CD4-positive, alpha-beta T cell treated with Interleukin-6 at 100 ng/mL for 8 hours (primary cell): ENCODE measurements at regions not wholly inside any gene's neighbourhood (a gene's known extent, or its start where the extent isn't known, plus 50 kb on each side); places are given as distances from the start of the nearest gene placed in this dataset.
"Not testable (repeated sequence)": the region's sequence is repeated elsewhere in the genome, so short reads cannot be mapped to it uniquely, and the experiment has no call there.

Experiments
- DNase-seq: peaks from one replicate; pipeline ENCODE4 v3.0.0-alpha.2; 2020; ENCODE audit warnings: mixed read lengths, low spot score

GRCh38 chr10:29828440-29828894 lies 193.7 kb upstream of the SVIL start:
- no peak for DNase-seq

GRCh38 chr10:29827512-29827911 lies 192.7 kb upstream of the SVIL start:
- DNase-seq = no peak

- DNase-seq = no peak
These were observed 192.2 kb upstream of the SVIL start for GRCh38 chr10:29826801-29827450.

- DNase-seq = no peak
These were observed 191.4 kb upstream of the SVIL start for GRCh38 chr10:29826221-29826620.

GRCh38 chr10:29823553-29824080 lies 188.8 kb upstream of the SVIL start:
- DNase-seq = no peak

- DNase-seq = no peak
These were observed 186.2 kb upstream of the SVIL start for GRCh38 chr10:29820890-29821461.

DNA sequence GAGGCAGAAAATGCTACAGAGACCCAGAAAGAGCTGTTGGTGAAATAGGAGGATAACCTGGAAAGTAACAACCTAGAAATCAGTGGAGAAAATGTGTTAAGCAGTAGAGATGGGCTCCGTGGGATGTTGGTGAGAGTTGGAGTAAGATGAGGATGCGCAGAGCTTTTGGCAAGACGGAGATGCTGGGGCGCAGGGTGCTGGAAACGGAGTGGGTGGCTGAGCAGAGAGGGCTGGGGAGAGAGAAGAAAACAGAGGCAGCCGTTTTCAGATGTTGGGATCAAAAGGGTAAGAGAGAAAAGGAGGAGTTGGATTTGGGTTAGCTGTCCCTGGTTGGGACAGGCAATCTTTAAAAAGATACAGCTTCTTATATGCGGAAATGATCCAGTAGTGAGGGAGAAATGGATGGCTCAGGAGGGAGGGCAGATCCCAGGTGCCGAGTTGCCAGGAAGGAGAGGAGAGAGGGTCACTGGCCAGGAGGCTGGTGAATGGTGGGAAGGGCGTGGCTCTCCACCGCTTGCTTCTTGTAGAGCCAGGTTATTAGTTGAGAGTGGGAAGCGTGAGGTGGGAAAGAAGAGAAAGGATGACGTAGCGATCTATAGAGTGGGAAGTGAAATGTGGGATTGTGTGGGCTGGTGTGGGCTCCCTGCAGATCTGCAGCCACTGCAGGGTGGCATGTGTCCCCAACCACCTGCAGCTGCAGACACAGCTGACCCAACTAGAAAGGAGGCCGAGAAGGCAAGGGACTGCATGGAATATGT lies 182.2 kb upstream of the SVIL start:
- DNase-seq = no peak

DNA sequence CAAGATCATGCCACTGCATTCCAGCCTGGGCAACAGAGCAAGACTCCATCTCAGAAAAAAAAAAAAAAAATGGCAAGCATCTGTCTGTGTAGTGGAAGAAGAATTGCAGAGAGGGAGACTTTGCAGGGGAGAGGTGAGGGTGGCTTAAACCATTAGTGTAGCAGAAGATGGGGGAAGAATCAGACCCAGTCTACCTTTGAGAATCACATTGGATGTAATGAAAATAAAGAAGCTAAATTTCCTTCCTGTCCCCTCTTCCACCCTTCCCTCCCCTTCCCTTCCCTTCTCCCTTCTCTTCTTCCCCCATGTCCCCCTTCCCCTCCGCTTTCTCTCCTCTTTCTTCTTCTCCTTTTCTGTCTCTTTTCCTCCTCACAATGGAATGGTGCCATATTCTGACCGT lies 180.8 kb upstream of the SVIL start:
- DNase-seq = no peak

DNA sequence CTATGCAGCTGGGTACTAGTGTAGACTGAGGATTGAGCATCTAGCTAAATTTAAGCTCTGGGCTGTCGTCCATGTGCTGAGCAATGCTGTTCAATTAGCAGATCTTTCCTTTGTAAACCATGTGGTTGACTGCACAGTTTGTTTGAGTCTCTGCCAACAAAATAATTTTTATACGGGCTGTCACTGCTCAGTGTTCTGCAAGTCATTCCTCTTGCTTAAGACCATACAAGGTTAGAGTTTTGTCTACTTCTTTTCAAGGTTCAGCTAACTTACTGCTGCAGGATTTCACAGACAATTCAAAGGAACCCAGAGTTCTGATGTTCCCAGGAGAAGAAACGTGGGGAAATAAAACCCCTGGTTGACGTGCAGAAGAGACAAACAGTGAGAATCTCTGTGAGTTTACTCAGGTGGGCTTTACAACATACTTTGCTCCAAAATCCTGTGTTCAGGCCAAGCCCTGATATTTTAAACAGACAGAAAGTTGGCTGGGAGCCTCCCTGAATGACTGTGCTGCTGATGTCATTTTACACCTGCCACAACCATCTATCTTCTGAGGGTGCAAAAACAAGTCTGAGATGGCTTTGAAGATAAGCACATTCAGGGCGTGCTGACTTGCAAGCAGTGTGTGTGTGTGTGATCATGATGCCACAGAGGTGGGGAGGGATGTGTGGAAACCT lies 177.1 kb upstream of the SVIL start:
- no peak for DNase-seq

DNA sequence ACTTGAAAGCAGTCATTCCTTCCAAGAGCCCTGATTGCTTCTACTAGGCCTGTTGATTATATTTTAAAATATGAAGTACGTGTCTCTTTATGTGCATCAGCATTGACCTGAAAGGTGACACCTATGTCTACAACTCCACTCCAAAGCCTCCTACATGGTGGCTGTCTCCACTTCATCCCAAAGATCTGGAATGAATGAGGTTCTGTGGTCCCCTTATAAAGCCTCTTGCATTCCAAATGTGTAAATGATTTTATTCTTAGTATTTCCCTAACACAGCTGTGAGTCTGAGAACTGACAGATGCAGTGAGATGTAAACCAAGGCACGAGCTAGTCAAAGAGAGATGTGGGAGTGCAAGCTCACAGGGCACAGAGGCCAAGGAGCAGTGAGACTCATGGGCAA lies 176.0 kb upstream of the SVIL start:
- DNase-seq = no peak

GRCh38 chr10:29810231-29810630 lies 175.5 kb upstream of the SVIL start:
- not testable (repeated sequence) for DNase-seq

- DNase-seq = no peak
These were observed 174.6 kb upstream of the SVIL start for GRCh38 chr10:29809383-29809782.

DNA sequence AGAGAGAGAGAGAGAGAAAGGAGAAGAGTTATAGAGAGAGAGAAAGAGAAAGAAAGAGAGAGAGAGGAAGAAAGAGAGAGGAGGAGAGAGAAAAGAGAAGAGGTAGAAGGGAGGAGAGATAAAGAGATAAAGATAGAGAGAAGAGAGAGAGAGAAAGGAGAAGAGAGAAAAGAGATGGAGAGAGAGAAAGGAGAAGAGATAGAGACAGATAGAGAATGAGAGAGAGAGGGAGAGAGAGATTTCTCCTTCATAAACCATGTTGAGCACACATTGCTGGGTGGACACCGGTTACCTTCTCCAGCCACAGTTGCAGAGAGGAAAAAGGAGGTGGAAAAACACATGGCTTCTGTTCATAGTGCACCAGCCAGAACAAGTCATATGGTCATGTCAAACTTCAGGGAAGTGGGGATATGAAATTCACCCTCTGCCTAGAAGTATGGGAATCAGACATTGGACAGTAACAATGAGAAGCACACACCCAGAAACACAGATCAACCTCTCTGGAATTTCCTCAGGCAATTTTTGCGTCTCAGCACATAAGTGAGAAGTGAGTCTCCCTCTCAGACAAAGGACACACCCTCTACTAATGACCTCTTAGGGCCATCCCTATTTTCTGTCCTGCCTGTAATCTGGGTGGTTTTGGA lies 172.5 kb upstream of the SVIL start:
- no peak for DNase-seq

- DNase-seq = no peak
These were observed 171.6 kb upstream of the SVIL start for GRCh38 chr10:29806350-29806788.

- no peak for DNase-seq
These were observed 170.5 kb upstream of the SVIL start for GRCh38 chr10:29805134-29805723.

DNA sequence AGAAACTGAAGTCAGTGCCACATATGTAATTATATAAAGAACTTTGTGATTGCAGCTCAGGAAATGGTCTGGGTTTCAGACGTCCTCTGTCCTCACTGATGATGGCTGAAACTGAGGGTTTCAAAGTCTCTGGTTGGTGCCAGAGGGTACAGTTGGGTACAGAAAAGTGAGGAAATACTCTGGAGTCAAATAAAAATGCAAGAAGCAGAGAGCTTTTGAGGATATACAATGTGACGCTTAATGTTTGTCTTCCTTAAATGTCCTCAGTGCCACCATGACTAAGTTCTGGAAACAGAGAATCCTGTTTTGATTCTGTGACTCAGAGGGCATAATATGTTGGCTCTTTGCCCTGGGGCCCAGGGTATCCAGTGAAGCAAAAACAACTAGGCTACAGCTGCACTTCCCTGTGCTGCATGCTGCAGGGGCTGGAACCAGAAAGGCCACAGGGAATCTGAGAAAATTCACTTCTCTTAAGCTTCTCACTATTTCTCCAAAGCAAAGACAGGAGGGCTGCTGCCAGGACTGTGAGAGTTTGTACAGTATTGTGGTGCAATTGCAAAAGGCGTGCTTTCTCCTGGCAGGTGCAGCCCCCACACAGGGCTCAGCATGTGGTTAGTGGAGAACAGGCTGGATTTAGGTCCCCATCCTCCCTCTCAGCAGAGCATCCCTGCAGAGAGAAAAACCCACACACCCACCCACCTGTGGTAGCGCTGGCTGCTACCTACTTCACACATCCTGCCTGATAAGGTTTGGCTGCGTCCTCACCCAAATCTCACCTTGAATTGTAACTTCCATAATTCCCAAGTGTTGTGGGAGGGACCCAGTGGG lies 169.5 kb upstream of the SVIL start:
- no peak for DNase-seq

DNA sequence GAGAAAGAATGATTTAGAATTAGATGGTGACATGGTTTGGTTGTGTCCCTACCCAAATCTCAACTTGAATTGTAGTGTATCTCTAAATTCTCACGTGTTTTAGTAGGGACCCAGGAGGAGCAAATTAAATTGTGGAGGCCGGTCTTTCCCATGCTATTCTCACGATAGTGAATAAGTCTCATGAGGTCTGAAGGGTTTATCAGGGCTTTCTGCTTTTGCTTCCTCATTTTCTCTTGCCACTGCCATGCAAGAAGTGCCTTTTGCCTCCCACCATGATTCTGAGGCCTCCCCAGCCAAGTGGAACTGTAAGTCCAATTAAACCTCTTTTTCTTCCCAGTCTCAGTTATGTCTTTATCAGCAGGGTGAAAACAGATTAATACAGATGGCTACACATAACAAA lies 167.4 kb upstream of the SVIL start:
- DNase-seq = no peak

- DNase-seq = no peak
These were observed 164.3 kb upstream of the SVIL start for GRCh38 chr10:29798921-29799690.

GRCh38 chr10:29797616-29798015 lies 162.8 kb upstream of the SVIL start:
- no peak for DNase-seq

GRCh38 chr10:29795850-29796249 lies 161.1 kb upstream of the SVIL start:
- no peak for DNase-seq
